ENCODE measurements at regions not wholly inside any gene's neighbourhood (a gene's known extent, or its start where the extent isn't known, plus 50 kb on each side); places are given as distances from the start of the nearest gene placed in this dataset.
"Not testable (repeated sequence)": the region's sequence is repeated elsewhere in the genome, so short reads cannot be mapped to it uniquely, and the experiment has no call there.

GRCh38 chr12:20004952-20005351, 363.4 kb upstream of the PDE3A start:
- H3K27ac ChIP-seq: no peak overlapping the region
- no peak for DNase-seq (ENCODE audit: low read depth, low spot score)

DNA sequence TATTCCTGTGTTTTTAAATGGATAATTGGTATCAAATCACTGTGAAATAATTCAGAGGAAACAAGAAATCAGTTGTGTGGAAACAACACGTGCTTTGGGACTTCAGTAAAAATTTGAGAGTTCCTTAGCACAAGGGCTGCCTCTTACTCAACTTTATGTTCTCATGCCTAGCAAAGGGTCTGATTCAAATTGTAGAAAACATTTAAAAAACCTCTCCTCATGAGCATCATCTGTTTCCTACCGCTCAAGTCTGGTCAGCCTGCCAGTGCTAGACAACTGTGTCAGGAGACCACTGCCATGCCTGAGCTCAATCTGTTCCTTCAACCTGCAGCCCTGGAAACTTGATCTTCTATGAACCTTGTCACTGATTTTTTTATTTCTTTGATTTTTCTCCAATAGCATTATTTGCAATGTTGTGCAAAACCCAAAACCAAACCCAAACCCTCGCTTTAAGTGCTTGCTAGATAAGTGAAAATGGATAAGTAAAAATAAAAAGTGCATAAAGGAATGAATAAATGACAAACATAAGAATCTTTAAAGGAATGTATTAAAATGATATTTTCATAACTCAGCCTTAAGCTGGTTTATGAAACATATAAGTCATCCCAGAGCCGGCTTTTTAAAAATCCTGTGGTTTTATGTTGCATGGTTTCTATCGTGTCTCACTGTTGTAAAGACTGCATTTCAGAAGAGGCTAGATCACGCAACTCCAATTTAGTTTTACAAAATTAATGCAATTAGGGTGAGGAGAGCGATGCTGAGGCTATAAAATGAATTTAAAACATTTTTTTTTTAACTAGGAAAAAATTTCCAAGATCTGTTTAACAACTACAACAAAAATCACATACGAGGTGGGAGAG, 361.2 kb upstream of the PDE3A start:
- Histone ChIP-seq H3K27ac (no peak overlapping the region), H3K9me3 (ENCODE audit: low read depth, low read length) (no peaks in the 10 kb centered on the region), H3K4me3 (0 out of 2 replicates have a peak overlapping the region, but pooled peaks have one; percentile 28), H3K9ac (ENCODE audit: insufficient read length) (peak overlapping the region; percentile 24), H3K36me3 (ENCODE audit: insufficient read depth, low read length) (no peaks in the 10 kb centered on the region)
- no peak for DNase-seq (ENCODE audit: low read depth, low spot score)
- no peak for TF ChIP-seq POLR2AphosphoS5 (IDR thresholded peaks at IDR 0.05; ENCODE audit: borderline replicate concordance, low read depth, low read length)
- TF ChIP-seq FOXP2 (optimal IDR thresholded peaks at IDR 0.05; ENCODE audit: control extremely low read depth, extremely low read length, insufficient read depth): no peak
- no peak for TF ChIP-seq EZH2 (IDR thresholded peaks at IDR 0.05)

More at GRCh38 chr12:20004952-20005351, 363.4 kb upstream of the PDE3A start:
- no peaks in the 10 kb centered on the region for H3K36me3 ChIP-seq (ENCODE audit: insufficient read depth, low read length)
- no peak overlapping the region for H3K4me3 ChIP-seq
- no peaks in the 10 kb centered on the region for H3K9me3 ChIP-seq (ENCODE audit: low read depth, low read length)
- TF ChIP-seq POLR2AphosphoS5 (IDR thresholded peaks at IDR 0.05; ENCODE audit: borderline replicate concordance, low read depth, low read length) (no peak), FOXP2 (optimal IDR thresholded peaks at IDR 0.05; ENCODE audit: control extremely low read depth, extremely low read length, insufficient read depth) (no peak), EZH2 (IDR thresholded peaks at IDR 0.05) (no peak)
- H3K9ac ChIP-seq (ENCODE audit: insufficient read length): no peak overlapping the region

DNA sequence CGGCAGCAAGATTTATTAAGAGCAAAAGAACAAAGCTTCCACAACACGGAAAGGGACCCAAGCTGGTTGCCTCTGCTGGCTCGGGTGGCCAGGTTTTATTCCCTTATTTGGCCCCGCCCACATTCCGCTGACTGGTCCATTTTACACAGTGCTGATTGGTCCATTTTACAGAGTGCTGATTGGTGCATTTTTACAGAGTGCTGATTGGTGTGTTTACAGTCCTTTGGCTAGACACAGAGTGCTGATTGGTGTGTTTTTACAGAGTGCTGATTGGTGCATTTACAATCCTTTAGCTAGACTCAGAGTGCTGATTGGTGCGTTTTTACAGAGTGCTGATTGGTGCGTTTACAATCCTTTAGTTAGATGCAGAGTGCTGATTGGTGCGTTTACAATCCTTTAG, 358.4 kb upstream of the PDE3A start:
- H3K27ac ChIP-seq; H3K9ac ChIP-seq (ENCODE audit: insufficient read length); H3K9me3 ChIP-seq (ENCODE audit: low read depth, low read length); H3K4me3 ChIP-seq; DNase-seq (ENCODE audit: low read depth, low spot score); H3K36me3 ChIP-seq (ENCODE audit: insufficient read depth, low read length): not testable (repeated sequence)

GRCh38 chr12:20011200-20011599, 357.1 kb upstream of the PDE3A start:
- H3K9ac ChIP-seq (ENCODE audit: insufficient read length): no peak overlapping the region
- H3K27ac ChIP-seq: no peak overlapping the region
- H3K4me3 ChIP-seq: no peak overlapping the region
- no peaks in the 10 kb centered on the region for H3K9me3 ChIP-seq (ENCODE audit: low read depth, low read length)
- DNase-seq (ENCODE audit: low read depth, low spot score): no peak
- TF ChIP-seq POLR2AphosphoS5 (IDR thresholded peaks at IDR 0.05; ENCODE audit: borderline replicate concordance, low read depth, low read length) (no peak), EZH2 (IDR thresholded peaks at IDR 0.05) (no peak), FOXP2 (optimal IDR thresholded peaks at IDR 0.05; ENCODE audit: control extremely low read depth, extremely low read length, insufficient read depth) (no peak)
- no peaks in the 10 kb centered on the region for H3K36me3 ChIP-seq (ENCODE audit: insufficient read depth, low read length)

GRCh38 chr12:20017802-20018201, 350.5 kb upstream of the PDE3A start:
- no peaks in the 10 kb centered on the region for H3K9me3 ChIP-seq (ENCODE audit: low read depth, low read length)
- H3K36me3 ChIP-seq (ENCODE audit: insufficient read depth, low read length): no peaks in the 10 kb centered on the region
- no peak for DNase-seq (ENCODE audit: low read depth, low spot score)
- no peak overlapping the region for H3K27ac ChIP-seq
- no peak overlapping the region for H3K4me3 ChIP-seq
- H3K9ac ChIP-seq (ENCODE audit: insufficient read length): no peak overlapping the region
- TF ChIP-seq POLR2AphosphoS5 (IDR thresholded peaks at IDR 0.05; ENCODE audit: borderline replicate concordance, low read depth, low read length) (no peak), FOXP2 (optimal IDR thresholded peaks at IDR 0.05; ENCODE audit: control extremely low read depth, extremely low read length, insufficient read depth) (no peak), EZH2 (IDR thresholded peaks at IDR 0.05) (no peak)

DNA sequence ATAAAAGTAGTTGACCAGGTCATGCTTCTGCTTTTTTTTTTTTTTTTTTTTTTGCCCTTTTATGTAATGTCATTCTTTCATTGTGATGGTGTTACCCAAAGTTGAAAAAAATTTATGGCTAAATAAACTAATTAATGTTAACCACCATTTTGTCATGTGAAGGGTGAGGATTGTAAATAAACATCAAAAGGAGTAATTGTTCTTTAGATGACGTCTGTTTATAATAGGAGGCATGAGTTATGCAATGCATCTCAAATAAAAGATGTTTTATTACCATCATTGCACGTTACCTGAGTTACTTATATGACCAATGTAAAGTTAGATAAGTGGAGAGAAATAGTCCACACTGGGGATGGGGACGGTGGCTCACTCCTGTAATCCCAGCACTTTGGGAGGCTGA, 349.9 kb upstream of the PDE3A start:
- Histone ChIP-seq H3K4me3 (no peak overlapping the region), H3K9me3 (ENCODE audit: low read depth, low read length) (no peaks in the 10 kb centered on the region), H3K9ac (ENCODE audit: insufficient read length) (no peak overlapping the region), H3K36me3 (ENCODE audit: insufficient read depth, low read length) (no peaks in the 10 kb centered on the region), H3K27ac (no peak overlapping the region)
- no peak for DNase-seq (ENCODE audit: low read depth, low spot score)
- TF ChIP-seq FOXP2 (optimal IDR thresholded peaks at IDR 0.05; ENCODE audit: control extremely low read depth, extremely low read length, insufficient read depth): no peak

- Histone ChIP-seq H3K9ac (ENCODE audit: insufficient read length) (no peak overlapping the region), H3K4me3 (no peak overlapping the region), H3K27ac (no peak overlapping the region), H3K9me3 (ENCODE audit: low read depth, low read length) (no peaks in the 10 kb centered on the region), H3K36me3 (ENCODE audit: insufficient read depth, low read length) (no peaks in the 10 kb centered on the region)
- TF ChIP-seq POLR2AphosphoS5 (IDR thresholded peaks at IDR 0.05; ENCODE audit: borderline replicate concordance, low read depth, low read length) (no peak), EZH2 (IDR thresholded peaks at IDR 0.05) (no peak)
- no peak for DNase-seq (ENCODE audit: low read depth, low spot score)
These were observed 344.1 kb upstream of the PDE3A start for GRCh38 chr12:20024194-20024593.

GRCh38 chr12:20028033-20028432, 340.3 kb upstream of the PDE3A start:
- no peak for TF ChIP-seq EZH2 (IDR thresholded peaks at IDR 0.05)
- TF ChIP-seq POLR2AphosphoS5 (IDR thresholded peaks at IDR 0.05; ENCODE audit: borderline replicate concordance, low read depth, low read length): no peak
- no peak for TF ChIP-seq FOXP2 (optimal IDR thresholded peaks at IDR 0.05; ENCODE audit: control extremely low read depth, extremely low read length, insufficient read depth)
- no peaks in the 10 kb centered on the region for H3K9me3 ChIP-seq (ENCODE audit: low read depth, low read length)
- H3K9ac ChIP-seq (ENCODE audit: insufficient read length): no peak overlapping the region
- no peak for DNase-seq (ENCODE audit: low read depth, low spot score)
- H3K36me3 ChIP-seq (ENCODE audit: insufficient read depth, low read length): no peaks in the 10 kb centered on the region
- no peak overlapping the region for H3K27ac ChIP-seq
- no peak overlapping the region for H3K4me3 ChIP-seq

DNA sequence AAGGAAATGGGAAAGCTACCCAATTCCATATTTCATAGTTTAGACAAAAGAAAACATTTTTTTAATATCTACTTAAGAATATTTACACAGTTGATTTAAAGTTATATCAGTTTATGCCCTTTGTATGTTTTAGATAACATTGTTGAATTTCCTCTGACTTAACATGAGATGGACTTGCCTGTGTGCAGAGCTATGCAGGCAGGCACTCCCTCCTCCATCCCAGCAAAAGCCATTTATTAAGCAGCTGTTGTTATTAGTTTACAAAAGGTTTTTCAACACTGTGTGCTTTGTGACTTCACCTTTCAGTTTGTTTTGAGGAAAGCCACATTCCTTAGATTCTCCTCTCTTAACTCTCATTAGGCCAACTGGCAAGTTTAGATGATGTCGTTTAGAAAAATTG, 337.5 kb upstream of the PDE3A start:
- no peak overlapping the region for H3K4me3 ChIP-seq
- H3K36me3 ChIP-seq (ENCODE audit: insufficient read depth, low read length): no peaks in the 10 kb centered on the region
- H3K27ac ChIP-seq: no peak overlapping the region
- no peak overlapping the region for H3K9ac ChIP-seq (ENCODE audit: insufficient read length)
- no peaks in the 10 kb centered on the region for H3K9me3 ChIP-seq (ENCODE audit: low read depth, low read length)
- no peak for TF ChIP-seq POLR2AphosphoS5 (IDR thresholded peaks at IDR 0.05; ENCODE audit: borderline replicate concordance, low read depth, low read length)
- no peak for TF ChIP-seq FOXP2 (optimal IDR thresholded peaks at IDR 0.05; ENCODE audit: control extremely low read depth, extremely low read length, insufficient read depth)
- no peak for TF ChIP-seq EZH2 (IDR thresholded peaks at IDR 0.05)
- no peak for DNase-seq (ENCODE audit: low read depth, low spot score)
